WTC11 (cell line): ENCODE measurements at regions not wholly inside any gene's neighbourhood (a gene's known extent, or its start where the extent isn't known, plus 50 kb on each side); places are given as distances from the start of the nearest gene placed in this dataset.

Experiments used
- ATAC-seq: fragments of 200-7000 bp; cut with Tn5 transposase; 2 replicates; pipeline ENCODE4 v1.10.0; 2021; ENCODE audit warnings: mild to moderate bottlenecking, moderate library complexity
- CTCF ChIA-PET: fragments of 300-600 bp; sonication (Branson Sonifier 250); formaldehyde crosslinking; loops from one replicate; lab custom pipeline; 2021; ENCODE audit warnings: antibody characterized with exemption; lab: Charles Lee
- POLR2A ChIA-PET: fragments of 350-600 bp; sonication (Branson Sonifier 250); formaldehyde crosslinking; loops from one replicate; lab custom pipeline; 2021; ENCODE audit warnings: antibody characterized with exemption; lab: Charles Lee
- DNase-seq: peaks from one replicate; pipeline ENCODE4 v3.0.0; 2021; ENCODE audit warnings: low spot score
- H3K27ac Mint-ChIP-seq: 2 replicates; pipeline ENCODE4 v1.8.0; 2021; ENCODE audit warnings: mixed read lengths
- H3K27me3 Mint-ChIP-seq: 2 replicates; pipeline ENCODE4 v1.8.0; 2021; ENCODE audit warnings: low read depth, mild to moderate bottlenecking, moderate library complexity, mixed read lengths
- H3K36me3 Mint-ChIP-seq: 2 replicates; pipeline ENCODE4 v1.8.0; 2021; ENCODE audit warnings: mixed read lengths
- H3K4me1 Mint-ChIP-seq: 2 replicates; pipeline ENCODE4 v1.8.0; 2022; ENCODE audit warnings: mixed read lengths
- H3K4me3 Mint-ChIP-seq: 2 replicates; pipeline ENCODE4 v1.8.0; 2021; ENCODE audit warnings: mild to moderate bottlenecking, moderate library complexity, mixed read lengths
- H3K9me3 Mint-ChIP-seq: 2 replicates; pipeline ENCODE4 v1.8.0; 2021; ENCODE audit warnings: mixed read lengths
- AFF4 ChIP-seq: sonication (generic); formaldehyde crosslinking; IDR thresholded peaks from 2 replicates; pipeline ENCODE4 v1.8.1; 2023; ENCODE audit warnings: mild to moderate bottlenecking, missing genetic modification reagents, borderline replicate concordance
- ARID4B ChIP-seq: sonication (generic); formaldehyde crosslinking; IDR thresholded peaks from 2 replicates; pipeline ENCODE4 v1.8.0; 2023; ENCODE audit warnings: missing genetic modification reagents, mild to moderate bottlenecking, borderline replicate concordance
- ELF4 ChIP-seq: sonication (generic); formaldehyde crosslinking; IDR thresholded peaks from 2 replicates; pipeline ENCODE4 v1.8.1; 2022; ENCODE audit warnings: low read depth, mild to moderate bottlenecking, moderate library complexity, missing genetic modification reagents
- FOXP1 ChIP-seq: sonication (generic); formaldehyde crosslinking; IDR thresholded peaks from 2 replicates; pipeline ENCODE4 v1.8.0; 2022; ENCODE audit warnings: missing genetic modification reagents, mild to moderate bottlenecking, moderate library complexity, borderline replicate concordance
- GABPB1 ChIP-seq: sonication (generic); formaldehyde crosslinking; IDR thresholded peaks from 2 replicates; pipeline ENCODE4 v1.8.1; 2023; ENCODE audit warnings: mild to moderate bottlenecking, missing genetic modification reagents
- GRHL2 ChIP-seq: fragments of 250-450 bp; sonication (Bioruptor Pico); IDR thresholded peaks from 2 replicates; pipeline ENCODE4 v1.8.0; 2022; ENCODE audit warnings: mild to moderate bottlenecking, moderate library complexity; ENCODE audit not compliant: insufficient replicate concordance, severe bottlenecking
- HMGA2 ChIP-seq: fragments of 250-450 bp; sonication (Bioruptor Pico); IDR thresholded peaks from 2 replicates; pipeline ENCODE4 v1.4.0; 2021; ENCODE audit warnings: mild to moderate bottlenecking, moderate library complexity
- NFYB ChIP-seq: sonication (generic); formaldehyde crosslinking; conservative IDR thresholded peaks from 2 replicates; pipeline ENCODE4 v1.8.0; 2022; ENCODE audit warnings: low read depth, missing genetic modification reagents
- ZBTB21 ChIP-seq: sonication (generic); formaldehyde crosslinking; IDR thresholded peaks from 2 replicates; pipeline ENCODE4 v1.8.1; 2023; ENCODE audit warnings: mild to moderate bottlenecking, missing genetic modification reagents, borderline replicate concordance
- TF ChIP-seq, protein P1 (sequence below): sonication (generic); formaldehyde crosslinking; IDR thresholded peaks from 2 replicates; pipeline ENCODE4 v1.8.0; 2023; ENCODE audit warnings: missing genetic modification reagents
- TF ChIP-seq, protein P2 (sequence below): sonication (generic); formaldehyde crosslinking; IDR thresholded peaks from 2 replicates; pipeline ENCODE4 v1.8.0; 2022; ENCODE audit warnings: mild to moderate bottlenecking, missing genetic modification reagents

- TF ChIP-seq AFF4, result no peak
- TF ChIP-seq, protein P1, sequence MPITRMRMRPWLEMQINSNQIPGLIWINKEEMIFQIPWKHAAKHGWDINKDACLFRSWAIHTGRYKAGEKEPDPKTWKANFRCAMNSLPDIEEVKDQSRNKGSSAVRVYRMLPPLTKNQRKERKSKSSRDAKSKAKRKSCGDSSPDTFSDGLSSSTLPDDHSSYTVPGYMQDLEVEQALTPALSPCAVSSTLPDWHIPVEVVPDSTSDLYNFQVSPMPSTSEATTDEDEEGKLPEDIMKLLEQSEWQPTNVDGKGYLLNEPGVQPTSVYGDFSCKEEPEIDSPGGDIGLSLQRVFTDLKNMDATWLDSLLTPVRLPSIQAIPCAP (CRISPR knock-in tag), result no peak
Measured at GRCh38 chr10:121113911-121114310, 262.7 kb downstream of the WDR11 start (continued).

GRCh38 chr10:121115154-121115553 is 264.0 kb downstream of the WDR11 start:
- no peak overlapping the region for H3K27ac Mint-ChIP-seq
- H3K9me3 Mint-ChIP-seq, result peaks cover 33% of the 10 kb centered on the region
- H3K36me3 Mint-ChIP-seq, result peaks cover 9% of the 10 kb centered on the region
- DNase-seq, result no peak
- peaks cover 11% of the 10 kb centered on the region for H3K4me1 Mint-ChIP-seq
- H3K4me3 Mint-ChIP-seq, result no peak overlapping the region
- H3K27me3 Mint-ChIP-seq, result peaks cover 5% of the 10 kb centered on the region; the same call in 1 of the 2 replicates
- ATAC-seq, result no peak
- CTCF ChIA-PET, result no interaction called here
- TF ChIP-seq ARID4B (CRISPR knock-in tag), result no peak
- no peak for TF ChIP-seq NFYB (CRISPR knock-in tag)
- TF ChIP-seq GRHL2 (CRISPR knock-in tag), result no peak
- TF ChIP-seq ZBTB21, result no peak
- TF ChIP-seq, protein P2, sequence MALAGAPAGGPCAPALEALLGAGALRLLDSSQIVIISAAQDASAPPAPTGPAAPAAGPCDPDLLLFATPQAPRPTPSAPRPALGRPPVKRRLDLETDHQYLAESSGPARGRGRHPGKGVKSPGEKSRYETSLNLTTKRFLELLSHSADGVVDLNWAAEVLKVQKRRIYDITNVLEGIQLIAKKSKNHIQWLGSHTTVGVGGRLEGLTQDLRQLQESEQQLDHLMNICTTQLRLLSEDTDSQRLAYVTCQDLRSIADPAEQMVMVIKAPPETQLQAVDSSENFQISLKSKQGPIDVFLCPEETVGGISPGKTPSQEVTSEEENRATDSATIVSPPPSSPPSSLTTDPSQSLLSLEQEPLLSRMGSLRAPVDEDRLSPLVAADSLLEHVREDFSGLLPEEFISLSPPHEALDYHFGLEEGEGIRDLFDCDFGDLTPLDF (CRISPR knock-in tag), result no peak
- no peak for TF ChIP-seq GABPB1
- TF ChIP-seq HMGA2 (CRISPR knock-in tag), result no peak
- no peak for TF ChIP-seq AFF4
- TF ChIP-seq ELF4 (CRISPR knock-in tag), result no peak
- no peak for TF ChIP-seq FOXP1 (CRISPR knock-in tag)
- POLR2A ChIA-PET, result no interaction called here
